K562 (cell line): ENCODE measurements at regions not wholly inside any gene's neighbourhood (a gene's known extent, or its start where the extent isn't known, plus 50 kb on each side); places are given as distances from the start of the nearest gene placed in this dataset.

ENCODE experiments used
- ATAC-seq: fragments of 200-7000 bp; cut with Tn5 transposase; 3 replicates; pipeline ENCODE4 v1.9.1; 2020; ENCODE audit warnings: moderate library complexity
- BruUV-seq: library from RNA; stranded (reverse); fragments of 400-500 nt; replicated peaks from 2 replicates; lab custom pipeline; 2021; lab: Mats Ljungman, UMichigan
- CTCF ChIA-PET: fragments of 300-600 bp; formaldehyde crosslinking; extraction: SDS; loops from one replicate; lab custom pipeline; 2021; ENCODE audit warnings: low intra/inter-chr PET ratio; lab: Yijun Ruan, JAX
- POLR2A ChIA-PET: fragments of 300-600, 350-650 bp; sonication (Branson Sonifier 250); formaldehyde crosslinking; extraction: SDS; loops from one replicate; lab custom pipeline; 2021; ENCODE audit warnings: antibody characterized with exemption, inconsistent platforms; lab: Yijun Ruan, JAX
- DNase-seq, 4 experiments: peaks; one replicate each; pipeline versions ENCODE4 v3.0.0 to v3.0.0-alpha.2; 2011 to 2018; ENCODE audit warnings: low spot score in 3 of 4, mixed read lengths in 3 of 4; ENCODE audit errors: extremely low read depth in 1 of 4
- FAIRE-seq: peaks from 2 replicates; lab custom pipeline; 2011; peaks lifted over from hg19 to GRCh38; lab: Jason Lieb, UNC
- H2AFZ ChIP-seq: 2 replicates; pipeline ENCODE4 v1.6.0; 2011; ENCODE audit warnings: low read depth, low read length, control low read depth, inconsistent platforms
- H3K27ac ChIP-seq: fragments of 200-600 bp; 3 replicates; pipeline ENCODE4 v1.8.0; 2011; ENCODE audit warnings: low read depth, mild to moderate bottlenecking, control low read depth, inconsistent platforms, low read length, moderate library complexity, mixed read lengths; ENCODE audit errors: extremely low read depth
- H3K27me3 ChIP-seq, 2 experiments: fragments of 300-600 bp in 1 of 2; 2 replicates in 1 of 2; 3 replicates in 1 of 2; pipeline versions ENCODE4 v1.6.0 to v1.8.0; 2011; ENCODE audit warnings: inconsistent platforms in 2 of 2, low read length in 2 of 2, mild to moderate bottlenecking in 1 of 2, mixed read lengths in 1 of 2, moderate library complexity in 1 of 2; ENCODE audit not compliant: control insufficient read depth in 2 of 2, insufficient read depth in 2 of 2
- H3K36me3 ChIP-seq: fragments of 300-600 bp; 3 replicates; pipeline ENCODE4 v1.8.0; 2011; ENCODE audit warnings: mild to moderate bottlenecking, low read length, inconsistent platforms; ENCODE audit not compliant: control insufficient read depth, insufficient read depth
- H3K4me1 ChIP-seq, 2 experiments: fragments of 200-600 bp in 1 of 2; replicated peaks in 1 of 2; 2 replicates in 1 of 2; 3 replicates in 1 of 2; pipeline versions ENCODE4 v1.5.1 to v1.8.0; 2011; ENCODE audit warnings: inconsistent platforms in 2 of 2, low read length in 2 of 2, mild to moderate bottlenecking in 1 of 2, mixed read lengths in 1 of 2, moderate library complexity in 1 of 2; ENCODE audit not compliant: control insufficient read depth in 2 of 2, insufficient read depth in 2 of 2
- H3K4me2 ChIP-seq: 2 replicates; pipeline ENCODE4 v1.6.1; 2011; ENCODE audit warnings: low read length, control low read depth, inconsistent platforms, mixed read lengths; ENCODE audit not compliant: insufficient read depth
- H3K4me3 ChIP-seq: fragments of 200-600 bp; sonication (generic), shearing (Covaris generic); 2 replicates; pipeline ENCODE4 v1.5.1; 2016; ENCODE audit warnings: control low read depth, inconsistent platforms
- H3K79me2 ChIP-seq: fragments of 200-600 bp; 3 replicates; pipeline ENCODE4 v1.8.0; 2011; ENCODE audit warnings: low read length, inconsistent platforms; ENCODE audit not compliant: control insufficient read depth, insufficient read depth
- H3K9ac ChIP-seq, 2 experiments: 2 replicates each; pipeline versions ENCODE4 v1.6.0 to v1.6.1; 2011; ENCODE audit warnings: low read depth in 2 of 2, low read length in 2 of 2, control low read depth in 1 of 2, inconsistent platforms in 1 of 2, mild to moderate bottlenecking in 1 of 2, mixed read lengths in 1 of 2; ENCODE audit not compliant: insufficient read depth in 1 of 2
- H3K9me1 ChIP-seq: one replicate; pipeline ENCODE4 v1.6.0; 2011; ENCODE audit warnings: inconsistent platforms, mild to moderate bottlenecking, low read length, moderate library complexity; ENCODE audit not compliant: control insufficient read depth, insufficient read depth
- H3K9me3 ChIP-seq: replicated peaks from 2 replicates; pipeline ENCODE4 v1.5.1; 2011; ENCODE audit warnings: low read depth, low read length, inconsistent platforms; ENCODE audit not compliant: control insufficient read depth, insufficient read depth
- H4K20me1 ChIP-seq: replicated peaks from 2 replicates; pipeline ENCODE4 v1.6.1; 2011; ENCODE audit warnings: low read length, inconsistent platforms, mixed read lengths; ENCODE audit not compliant: control insufficient read depth, insufficient read depth
- EP400 ChIP-seq: fragments of 450-650 bp; IDR thresholded peaks from 2 replicates; pipeline ENCODE4 v1.6.1; 2017; ENCODE audit warnings: antibody characterized with exemption, mild to moderate bottlenecking, moderate library complexity
- ETV5 ChIP-seq: sonication (generic); formaldehyde crosslinking; IDR thresholded peaks from 2 replicates; pipeline ENCODE4 v1.4.0; 2020; ENCODE audit warnings: low read depth, mild to moderate bottlenecking, missing genetic modification reagents
- FOXJ2 ChIP-seq: fragments of 200-800 bp; sonication (Bioruptor generic); IDR thresholded peaks from 2 replicates; pipeline ENCODE4 v1.6.1; 2016; ENCODE audit warnings: missing genetic modification characterization, missing compliant biosample characterization
- KLF10 ChIP-seq: fragments of 250-450 bp; sonication (Bioruptor Pico); IDR thresholded peaks from 2 replicates; pipeline ENCODE4 v1.6.1; 2021; ENCODE audit warnings: matching md5 sums
- LCOR ChIP-seq: sonication (generic); formaldehyde crosslinking; IDR thresholded peaks from 2 replicates; pipeline ENCODE4 v1.8.0; 2022; ENCODE audit warnings: mild to moderate bottlenecking, missing genetic modification reagents
- NCOA2 ChIP-seq, 2 experiments: fragments of 450-650 bp; IDR thresholded peaks; 2 replicates each; pipeline ENCODE4 v1.6.1; 2018; ENCODE audit warnings: mild to moderate bottlenecking in 2 of 2, moderate library complexity in 1 of 2; ENCODE audit not compliant: partially characterized antibody in 2 of 2
- XRCC3 ChIP-seq: fragments of 450-650 bp; IDR thresholded peaks from 2 replicates; pipeline ENCODE4 v1.6.1; 2017; ENCODE audit warnings: mild to moderate bottlenecking, moderate library complexity
- WGBS: fragments of 100-300 bp; shearing (Covaris generic); methylation state at CpG from one replicate; pipeline ENCODE4 v1.1.6; 2016; ENCODE audit warnings: low coverage, mixed read lengths; ENCODE audit not compliant: insufficient coverage; ENCODE audit errors: missing lambda C conversion rate; 5-methylcytosine and 5-hydroxymethylcytosine counted together
- in situ Hi-C: fragments of 300-500 bp; cut with MboI; formaldehyde crosslinking; loops from 4 replicates; pipeline ENCODE4 v1.15.0; 2018; ENCODE audit warnings: inconsistent platforms, mixed read lengths
- intact Hi-C: fragments of 100-400 bp; cut with micrococcal nuclease; formaldehyde crosslinking; loops from 2 replicates; pipeline ENCODE4 v1.14.2; 2022
- TF ChIP-seq, protein P1 (sequence below): fragments of 250-450 bp; sonication (Bioruptor Pico); IDR thresholded peaks from 2 replicates; pipeline ENCODE4 v1.4.0; 2020

DNA sequence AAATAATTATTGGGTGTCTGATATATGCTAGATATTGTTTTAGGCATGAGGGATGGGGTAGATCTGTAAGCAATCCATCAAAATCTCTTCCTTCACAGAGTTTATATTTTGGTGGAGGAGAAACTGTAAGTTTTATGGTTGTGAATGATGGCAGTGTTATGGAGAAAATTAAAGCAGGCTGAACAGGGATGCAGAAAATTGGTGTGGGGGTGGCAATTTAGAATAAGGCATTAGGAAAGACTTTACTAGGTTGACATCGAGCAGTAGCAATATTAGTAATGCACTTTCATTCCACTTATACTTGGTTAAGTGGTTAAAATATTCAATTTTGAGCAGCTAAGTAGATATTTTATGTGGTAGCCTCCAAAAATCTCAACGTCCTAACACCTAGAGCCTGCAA lies 261.1 kb upstream of the SNX7 start:
- Histone ChIP-seq H3K79me2 (no peaks in the 10 kb centered on the region), H3K27ac (no peak overlapping the region)
- BruUV-seq = no TSS peak
- POLR2A ChIA-PET = no interaction called here
- TF ChIP-seq NCOA2 (IDR thresholded peaks at IDR 0.05; ENCODE audit: partially characterized antibody in 2 of 2) (no peak), ETV5 (no peak), KLF10 (CRISPR knock-in tag) (no peak), EP400 (no peak), XRCC3 (no peak), LCOR (CRISPR knock-in tag) (no peak), FOXJ2 (tag) (no peak)
- TF ChIP-seq, protein P1, sequence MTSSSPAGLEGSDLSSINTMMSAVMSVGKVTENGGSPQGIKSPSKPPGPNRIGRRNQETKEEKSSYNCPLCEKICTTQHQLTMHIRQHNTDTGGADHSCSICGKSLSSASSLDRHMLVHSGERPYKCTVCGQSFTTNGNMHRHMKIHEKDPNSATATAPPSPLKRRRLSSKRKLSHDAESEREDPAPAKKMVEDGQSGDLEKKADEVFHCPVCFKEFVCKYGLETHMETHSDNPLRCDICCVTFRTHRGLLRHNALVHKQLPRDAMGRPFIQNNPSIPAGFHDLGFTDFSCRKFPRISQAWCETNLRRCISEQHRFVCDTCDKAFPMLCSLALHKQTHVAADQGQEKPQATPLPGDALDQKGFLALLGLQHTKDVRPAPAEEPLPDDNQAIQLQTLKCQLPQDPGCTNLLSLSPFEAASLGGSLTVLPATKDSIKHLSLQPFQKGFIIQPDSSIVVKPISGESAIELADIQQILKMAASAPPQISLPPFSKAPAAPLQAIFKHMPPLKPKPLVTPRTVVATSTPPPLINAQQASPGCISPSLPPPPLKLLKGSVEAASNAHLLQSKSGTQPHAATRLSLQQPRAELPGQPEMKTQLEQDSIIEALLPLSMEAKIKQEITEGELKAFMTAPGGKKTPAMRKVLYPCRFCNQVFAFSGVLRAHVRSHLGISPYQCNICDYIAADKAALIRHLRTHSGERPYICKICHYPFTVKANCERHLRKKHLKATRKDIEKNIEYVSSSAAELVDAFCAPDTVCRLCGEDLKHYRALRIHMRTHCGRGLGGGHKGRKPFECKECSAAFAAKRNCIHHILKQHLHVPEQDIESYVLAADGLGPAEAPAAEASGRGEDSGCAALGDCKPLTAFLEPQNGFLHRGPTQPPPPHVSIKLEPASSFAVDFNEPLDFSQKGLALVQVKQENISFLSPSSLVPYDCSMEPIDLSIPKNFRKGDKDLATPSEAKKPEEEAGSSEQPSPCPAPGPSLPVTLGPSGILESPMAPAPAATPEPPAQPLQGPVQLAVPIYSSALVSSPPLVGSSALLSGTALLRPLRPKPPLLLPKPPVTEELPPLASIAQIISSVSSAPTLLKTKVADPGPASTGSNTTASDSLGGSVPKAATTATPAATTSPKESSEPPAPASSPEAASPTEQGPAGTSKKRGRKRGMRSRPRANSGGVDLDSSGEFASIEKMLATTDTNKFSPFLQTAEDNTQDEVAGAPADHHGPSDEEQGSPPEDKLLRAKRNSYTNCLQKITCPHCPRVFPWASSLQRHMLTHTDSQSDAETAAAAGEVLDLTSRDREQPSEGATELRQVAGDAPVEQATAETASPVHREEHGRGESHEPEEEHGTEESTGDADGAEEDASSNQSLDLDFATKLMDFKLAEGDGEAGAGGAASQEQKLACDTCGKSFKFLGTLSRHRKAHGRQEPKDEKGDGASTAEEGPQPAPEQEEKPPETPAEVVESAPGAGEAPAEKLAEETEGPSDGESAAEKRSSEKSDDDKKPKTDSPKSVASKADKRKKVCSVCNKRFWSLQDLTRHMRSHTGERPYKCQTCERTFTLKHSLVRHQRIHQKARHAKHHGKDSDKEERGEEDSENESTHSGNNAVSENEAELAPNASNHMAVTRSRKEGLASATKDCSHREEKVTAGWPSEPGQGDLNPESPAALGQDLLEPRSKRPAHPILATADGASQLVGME = no peak
- TF ChIP-seq, all 486 proteins: peak for 0
- Histone ChIP-seq H3K9ac (no peak overlapping the region), H3K4me1 (no peaks in the 10 kb centered on the region), H3K9me1 (no peaks in the 10 kb centered on the region), H3K36me3 (no peaks in the 10 kb centered on the region), H3K4me3 (no peak overlapping the region), H2AFZ (no peak overlapping the region), H3K9me3 (no peaks in the 10 kb centered on the region), H3K4me2 (no peak overlapping the region), H4K20me1 (no peaks in the 10 kb centered on the region), H3K27me3 (no peaks in the 10 kb centered on the region)
- CTCF ChIA-PET = no interaction called here
- intact Hi-C loops = no loop called here
- in situ Hi-C loops = no loop called here
- 0% methylated on average over 2 of the region's 2 CpGs for WGBS
- FAIRE-seq = no peak
- ATAC-seq = no peak
- no peak for DNase-seq
